Psoas muscle (tissue), 7 donors: ENCODE measurements at regions not wholly inside any gene's neighbourhood (a gene's known extent, or its start where the extent isn't known, plus 50 kb on each side); places are given as distances from the start of the nearest gene placed in this dataset.
A peak's percentile ranks its signal among the peaks of the same experiment; 100 is the strongest.

Experiments used
- ATAC-seq, 4 donors: fragments of 200-7000 bp; cut with Tn5 transposase; one replicate each; pipeline ENCODE4 v1.9.1; 2020; ENCODE audit warnings: moderate library complexity in 3 of 4, mild to moderate bottlenecking in 2 of 4
- DNase-seq, 2 donors: peaks; one replicate each; pipeline ENCODE4 v3.0.0-alpha.2; 2020
- H3K27ac ChIP-seq: fragments of 200-600 bp; one replicate; pipeline ENCODE4 v1.8.0; 2022
- H3K27me3 ChIP-seq, 3 donors: fragments of 200-600 bp in 1 of 3; one replicate each; pipeline versions ENCODE4 v1.6.1 to v1.8.0; 2013 to 2022; ENCODE audit warnings: low read length in 2 of 3, mild to moderate bottlenecking in 2 of 3, moderate library complexity in 1 of 3; ENCODE audit not compliant: insufficient read depth in 3 of 3
- H3K36me3 ChIP-seq, 2 donors: fragments of 200-600 bp in 1 of 2; one replicate each; pipeline versions ENCODE4 v1.6.1 to v1.8.0; 2013 to 2022; ENCODE audit warnings: low read depth in 1 of 2, mild to moderate bottlenecking in 1 of 2, moderate library complexity in 1 of 2; ENCODE audit not compliant: insufficient read depth in 1 of 2
- H3K4me1 ChIP-seq: fragments of 200-600 bp; one replicate; pipeline ENCODE4 v1.8.0; 2022
- H3K4me3 ChIP-seq: fragments of 200-600 bp; one replicate; pipeline ENCODE4 v1.8.0; 2022; ENCODE audit warnings: mild to moderate bottlenecking
- H3K9me3 ChIP-seq: fragments of 200-600 bp; one replicate; pipeline ENCODE4 v1.8.0; 2022
- CTCF ChIP-seq: fragments of 200-600 bp; IDR thresholded peaks from one replicate; pipeline ENCODE4 v1.8.0; 2022; ENCODE audit warnings: antibody characterized with exemption
- WGBS, 3 donors: extraction: QIAGEN DNeasy Blood & Tissue Kit; methylation state at CpG; one replicate each; pipeline versions ENCODE4 v1.1.6 to v1.1.7; 2013; 5-methylcytosine and 5-hydroxymethylcytosine counted together
- intact Hi-C, 2 donors: fragments of 100-400 bp; cut with DNase I; formaldehyde crosslinking; loops; one replicate each; pipeline versions ENCODE4 v1.11.0 to v1.14.2; 2022
- donor health status: healthy with polysubstance abuse.
- donor health status: DM: no; HTN: no; CAD: no; lungs with moderate emphysema.
- donor health status: Bipolar disorder and iron deficiency.
- donor health status: healthy.
- donor health status: DM: yes; HTN: yes; CAD: no.
- donor health status: DM: no; HTN: no; CAD: no.
- donor health status: DM: yes; HTN: yes; CAD: no.

GRCh38 chrX:124530803-124531202 lies 184.4 kb downstream of the SH2D1A start:
- H3K27me3 ChIP-seq = no peaks in the 10 kb centered on the region
- intact Hi-C loops = no loop called here
- ATAC-seq (peak in 1 of 4 donors; percentile 43), DNase-seq (no peak)
- H3K36me3 ChIP-seq = no peaks in the 10 kb centered on the region
- peaks cover 3% of the 10 kb centered on the region for H3K4me1 ChIP-seq
- no peaks in the 10 kb centered on the region for H3K9me3 ChIP-seq
- no peak overlapping the region for H3K27ac ChIP-seq
- TF ChIP-seq CTCF = no peak
- H3K4me3 ChIP-seq = no peak overlapping the region
- 21 to 27% (median 23%) methylated on average over 1 of the region's 1 CpG for WGBS, 3 donors

- ATAC-seq (no peak), DNase-seq (no peak)
- Histone ChIP-seq H3K4me1 (peaks cover 3% of the 10 kb centered on the region), H3K4me3 (no peak overlapping the region), H3K27ac (no peak overlapping the region), H3K9me3 (no peaks in the 10 kb centered on the region), H3K27me3 (no peaks in the 10 kb centered on the region), H3K36me3 (no peaks in the 10 kb centered on the region)
- intact Hi-C loops = no loop called here
- no peak for TF ChIP-seq CTCF
- WGBS, 3 donors = 51 to 72% (median 64%) methylated on average over 3 of the region's 3 CpGs
Measured at GRCh38 chrX:124534536-124534935, 188.2 kb downstream of the SH2D1A start.

GRCh38 chrX:124540474-124540873 lies 194.1 kb downstream of the SH2D1A start:
- WGBS, 3 donors = 81 to 96% (median 94%) methylated on average over 5 of the region's 5 CpGs
- ATAC-seq = no peak
- Histone ChIP-seq H3K4me1 (no peaks in the 10 kb centered on the region), H3K27me3 (no peaks in the 10 kb centered on the region), H3K36me3 (no peaks in the 10 kb centered on the region), H3K9me3 (no peaks in the 10 kb centered on the region), H3K4me3 (no peak overlapping the region), H3K27ac (no peak overlapping the region)
- no peak for DNase-seq
- intact Hi-C loops = no loop called here
- no peak for TF ChIP-seq CTCF

GRCh38 chrX:124548571-124548970 lies 202.2 kb downstream of the SH2D1A start:
- DNase-seq (no peak), ATAC-seq (no peak)
- intact Hi-C loops = no loop called here
- no peak overlapping the region for H3K27ac ChIP-seq
- no peaks in the 10 kb centered on the region for H3K36me3 ChIP-seq
- WGBS, 3 donors = 43 to 50% (median 48%) methylated on average over 5 to 6 of the region's 6 CpGs
- H3K4me3 ChIP-seq = no peak overlapping the region
- H3K27me3 ChIP-seq = no peaks in the 10 kb centered on the region
- H3K4me1 ChIP-seq = no peaks in the 10 kb centered on the region
- H3K9me3 ChIP-seq = no peaks in the 10 kb centered on the region
- no peak for TF ChIP-seq CTCF

GRCh38 chrX:124555036-124555595 lies 208.8 kb downstream of the SH2D1A start:
- Histone ChIP-seq H3K4me3 (no peak overlapping the region), H3K27ac (no peak overlapping the region), H3K9me3 (no peaks in the 10 kb centered on the region), H3K27me3 (no peaks in the 10 kb centered on the region), H3K36me3 (no peaks in the 10 kb centered on the region), H3K4me1 (no peaks in the 10 kb centered on the region)
- intact Hi-C loops = no loop called here
- ATAC-seq (no peak), DNase-seq (no peak)
- no peak for TF ChIP-seq CTCF
- 17 to 41% (median 28%) methylated on average over 2 of the region's 2 CpGs for WGBS, 3 donors
